BLaER1 (cell line): ENCODE measurements at regions not wholly inside any gene's neighbourhood (a gene's known extent, or its start where the extent isn't known, plus 50 kb on each side); places are given as distances from the start of the nearest gene placed in this dataset.

Experiments used
- H3K27ac ChIP-seq: shearing (Covaris generic); formaldehyde crosslinking; 2 replicates; pipeline ENCODE4 v1.8.1; 2022
- H3K27me3 ChIP-seq: shearing (Covaris generic); formaldehyde crosslinking; 2 replicates; pipeline ENCODE4 v1.8.1; 2022
- H3K36me3 ChIP-seq: shearing (Covaris generic); formaldehyde crosslinking; 2 replicates; pipeline ENCODE4 v1.8.1; 2022
- H3K4me1 ChIP-seq: shearing (Covaris generic); formaldehyde crosslinking; 2 replicates; pipeline ENCODE4 v1.8.1; 2022
- H3K4me2 ChIP-seq: shearing (Covaris generic); formaldehyde crosslinking; 2 replicates; pipeline ENCODE4 v1.8.1; 2022
- H3K4me3 ChIP-seq: shearing (Covaris generic); formaldehyde crosslinking; 2 replicates; pipeline ENCODE4 v1.8.1; 2022
- H3K9ac ChIP-seq: shearing (Covaris generic); formaldehyde crosslinking; 2 replicates; pipeline ENCODE4 v1.8.1; 2022
- H3K9me3 ChIP-seq: shearing (Covaris generic); formaldehyde crosslinking; 2 replicates; pipeline ENCODE4 v1.8.1; 2022
- H4K20me1 ChIP-seq: shearing (Covaris generic); formaldehyde crosslinking; 2 replicates; pipeline ENCODE4 v1.8.1; 2022
- Cebpa-rat ChIP-seq: shearing (Covaris generic); IDR thresholded peaks from 2 replicates; pipeline ENCODE4 v1.8.1; 2022

DNA sequence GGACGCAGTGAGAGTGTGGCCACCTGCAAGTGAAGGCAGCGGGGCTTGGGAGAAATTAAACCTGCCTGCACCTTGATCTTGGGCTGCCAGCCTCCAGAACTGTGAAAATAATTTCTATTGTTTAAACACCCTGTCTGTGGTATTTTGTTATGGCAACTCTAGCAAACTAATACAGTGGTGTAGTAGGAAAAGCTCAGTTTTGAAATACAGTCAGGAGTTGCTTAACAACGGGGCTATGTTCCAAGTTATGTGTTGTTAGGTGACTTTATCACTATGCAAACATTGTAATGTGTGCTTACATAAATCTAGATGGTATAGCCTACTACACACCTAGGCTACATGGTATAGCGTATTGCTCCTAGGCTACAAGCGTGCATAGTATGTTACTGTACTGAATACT is 93.4 kb upstream of the FN1 start:
- H3K9ac ChIP-seq = no peak overlapping the region
- H3K27me3 ChIP-seq = no peaks in the 10 kb centered on the region
- no peak for TF ChIP-seq Cebpa-rat
- no peak overlapping the region for H3K27ac ChIP-seq
- no peaks in the 10 kb centered on the region for H3K4me1 ChIP-seq
- H3K4me2 ChIP-seq = no peak overlapping the region
- no peak overlapping the region for H3K4me3 ChIP-seq
- H3K9me3 ChIP-seq = peaks cover 7% of the 10 kb centered on the region
- H3K36me3 ChIP-seq = no peaks in the 10 kb centered on the region
- no peaks in the 10 kb centered on the region for H4K20me1 ChIP-seq

GRCh38 chr2:215528555-215528954 is 92.7 kb upstream of the FN1 start:
- no peak overlapping the region for H3K27ac ChIP-seq
- no peak overlapping the region for H3K4me2 ChIP-seq
- no peak overlapping the region for H3K9ac ChIP-seq
- H3K4me1 ChIP-seq = no peaks in the 10 kb centered on the region
- H3K9me3 ChIP-seq = no peaks in the 10 kb centered on the region; the same call in 1 of the 2 replicates
- no peak overlapping the region for H3K4me3 ChIP-seq
- no peaks in the 10 kb centered on the region for H3K27me3 ChIP-seq
- H4K20me1 ChIP-seq = no peaks in the 10 kb centered on the region
- no peak for TF ChIP-seq Cebpa-rat
- no peaks in the 10 kb centered on the region for H3K36me3 ChIP-seq

- no peak overlapping the region for H3K27ac ChIP-seq
- no peaks in the 10 kb centered on the region for H3K27me3 ChIP-seq
- H3K9me3 ChIP-seq = no peaks in the 10 kb centered on the region
- no peaks in the 10 kb centered on the region for H3K4me1 ChIP-seq
- no peaks in the 10 kb centered on the region for H3K36me3 ChIP-seq
- no peak for TF ChIP-seq Cebpa-rat
- no peak overlapping the region for H3K4me2 ChIP-seq
- H4K20me1 ChIP-seq = no peaks in the 10 kb centered on the region
- H3K4me3 ChIP-seq = no peak overlapping the region
- no peak overlapping the region for H3K9ac ChIP-seq
These were observed 91.9 kb upstream of the FN1 start for GRCh38 chr2:215527736-215528135.

DNA sequence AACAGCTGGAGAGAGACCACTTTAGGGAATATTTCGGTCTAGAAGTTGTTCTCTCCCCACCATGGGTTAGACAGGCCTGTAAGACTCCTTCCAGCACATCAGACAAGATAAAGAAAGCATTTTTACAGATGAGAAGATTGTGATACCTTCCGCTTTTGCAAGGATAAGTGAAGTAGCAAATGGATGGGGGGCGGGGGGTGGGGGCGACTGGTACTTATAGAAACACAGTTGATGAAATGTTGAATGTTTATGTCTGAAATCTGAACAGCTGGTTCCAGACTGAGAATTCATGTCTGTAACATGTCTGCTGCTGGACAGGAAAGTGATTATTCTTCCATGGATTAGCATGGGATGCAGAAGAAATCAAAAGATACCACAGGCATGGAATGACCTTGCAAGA is 90.5 kb upstream of the FN1 start:
- Histone ChIP-seq H3K9ac (no peak overlapping the region), H3K9me3 (no peaks in the 10 kb centered on the region), H4K20me1 (no peaks in the 10 kb centered on the region), H3K4me2 (no peak overlapping the region), H3K4me3 (no peak overlapping the region), H3K27ac (no peak overlapping the region), H3K36me3 (no peaks in the 10 kb centered on the region), H3K4me1 (no peaks in the 10 kb centered on the region), H3K27me3 (no peaks in the 10 kb centered on the region)
- TF ChIP-seq Cebpa-rat = no peak

DNA sequence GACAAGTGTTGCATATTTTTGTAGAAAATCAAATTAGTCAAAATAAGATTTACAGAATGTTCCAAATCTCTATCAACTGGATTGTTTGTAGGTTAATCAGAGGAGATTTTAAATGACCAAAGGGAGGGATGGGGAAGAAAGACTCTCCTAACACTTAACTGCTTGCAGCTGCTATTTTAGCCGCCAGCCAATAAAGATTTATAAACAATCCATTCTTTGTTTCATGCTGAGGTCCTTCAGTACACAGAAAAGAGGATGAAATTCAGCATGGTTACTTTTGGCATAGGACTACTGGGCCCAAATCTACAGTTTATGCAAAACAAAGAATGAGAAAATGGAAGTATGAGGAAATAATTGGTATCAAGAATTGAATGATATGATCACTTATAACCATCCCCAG is 86.4 kb upstream of the FN1 start:
- Histone ChIP-seq H3K4me3 (no peak overlapping the region), H3K27me3 (no peaks in the 10 kb centered on the region), H3K4me2 (no peak overlapping the region), H3K36me3 (no peaks in the 10 kb centered on the region), H3K4me1 (no peaks in the 10 kb centered on the region), H3K9ac (no peak overlapping the region), H3K9me3 (no peaks in the 10 kb centered on the region), H4K20me1 (no peaks in the 10 kb centered on the region), H3K27ac (no peak overlapping the region)
- no peak for TF ChIP-seq Cebpa-rat

- Histone ChIP-seq H3K27me3 (no peaks in the 10 kb centered on the region), H3K9ac (no peak overlapping the region), H3K4me3 (no peak overlapping the region), H3K27ac (no peak overlapping the region), H3K9me3 (no peaks in the 10 kb centered on the region), H3K4me1 (no peaks in the 10 kb centered on the region), H4K20me1 (no peaks in the 10 kb centered on the region), H3K4me2 (no peak overlapping the region), H3K36me3 (no peaks in the 10 kb centered on the region)
- no peak for TF ChIP-seq Cebpa-rat
These were observed 85.2 kb upstream of the FN1 start for GRCh38 chr2:215521031-215521430.

DNA sequence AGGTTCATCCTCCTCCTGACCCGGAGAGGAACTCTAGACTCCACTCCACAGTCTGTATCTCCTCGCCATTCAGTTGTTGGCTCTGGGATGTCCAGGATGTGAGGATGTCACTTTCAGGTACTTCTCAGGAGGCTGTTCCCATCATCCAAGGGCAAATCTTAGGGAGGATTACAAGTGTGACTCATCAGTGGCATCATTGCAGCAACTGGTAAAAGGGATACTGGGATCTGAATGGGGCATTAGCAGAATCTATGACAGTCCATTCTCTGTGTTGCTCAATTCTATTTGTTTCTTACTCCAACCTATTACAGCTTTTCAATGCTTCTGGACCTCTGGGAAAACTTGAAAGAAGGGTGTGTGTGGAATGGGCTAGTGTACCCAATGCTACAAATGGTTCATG is 81.5 kb upstream of the FN1 start:
- Histone ChIP-seq H3K27ac (no peak overlapping the region), H3K4me1 (no peaks in the 10 kb centered on the region), H3K27me3 (no peaks in the 10 kb centered on the region), H3K4me2 (no peak overlapping the region), H3K9me3 (no peaks in the 10 kb centered on the region), H3K4me3 (no peak overlapping the region), H4K20me1 (no peaks in the 10 kb centered on the region), H3K9ac (no peak overlapping the region), H3K36me3 (no peaks in the 10 kb centered on the region)
- no peak for TF ChIP-seq Cebpa-rat

GRCh38 chr2:215514516-215514915 is 78.6 kb upstream of the FN1 start:
- H3K4me1 ChIP-seq = no peaks in the 10 kb centered on the region

GRCh38 chr2:215511454-215512346 is 75.8 kb upstream of the FN1 start:
- TF ChIP-seq Cebpa-rat = no peak
- H3K36me3 ChIP-seq = no peaks in the 10 kb centered on the region
- H3K9me3 ChIP-seq = no peaks in the 10 kb centered on the region
- H3K4me1 ChIP-seq = peaks cover 6% of the 10 kb centered on the region; the same call in 1 of the 2 replicates
- no peak overlapping the region for H3K4me2 ChIP-seq
- no peaks in the 10 kb centered on the region for H3K27me3 ChIP-seq
- H4K20me1 ChIP-seq = no peaks in the 10 kb centered on the region
- no peak overlapping the region for H3K9ac ChIP-seq
- no peak overlapping the region for H3K27ac ChIP-seq
- H3K4me3 ChIP-seq = no peak overlapping the region

More at GRCh38 chr2:215514516-215514915, 78.6 kb upstream of the FN1 start:
- no peak overlapping the region for H3K4me3 ChIP-seq
- no peaks in the 10 kb centered on the region for H3K9me3 ChIP-seq
- no peak overlapping the region for H3K27ac ChIP-seq
- H3K36me3 ChIP-seq = no peaks in the 10 kb centered on the region
- TF ChIP-seq Cebpa-rat = no peak
- no peaks in the 10 kb centered on the region for H4K20me1 ChIP-seq
- no peak overlapping the region for H3K9ac ChIP-seq
- no peak overlapping the region for H3K4me2 ChIP-seq
- H3K27me3 ChIP-seq = no peaks in the 10 kb centered on the region

DNA sequence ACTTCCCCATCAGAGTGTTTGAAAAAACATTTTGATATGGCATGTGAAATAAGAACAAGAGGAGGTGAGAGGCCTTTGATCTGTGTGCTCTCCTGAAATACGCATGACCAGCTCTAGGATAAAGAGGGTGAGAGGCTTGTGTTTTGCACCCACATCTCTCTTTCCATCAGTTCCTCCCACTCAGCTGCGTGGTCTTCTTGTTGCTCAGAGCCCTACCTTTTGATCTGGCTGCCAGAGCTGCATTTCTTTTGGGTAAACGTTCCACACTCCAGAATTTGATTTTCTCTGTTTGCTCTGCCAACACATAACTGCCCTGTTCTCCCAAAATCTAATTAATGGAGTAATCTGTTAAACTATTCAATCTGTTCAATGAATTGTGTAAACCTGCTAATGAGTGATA is 72.0 kb upstream of the FN1 start:
- Histone ChIP-seq H3K27ac (no peak overlapping the region), H3K4me2 (no peak overlapping the region), H3K9me3 (no peaks in the 10 kb centered on the region), H4K20me1 (no peaks in the 10 kb centered on the region), H3K4me3 (no peak overlapping the region), H3K9ac (no peak overlapping the region), H3K36me3 (no peaks in the 10 kb centered on the region), H3K27me3 (no peaks in the 10 kb centered on the region), H3K4me1 (peaks cover 6% of the 10 kb centered on the region; the same call in 1 of the 2 replicates)
- no peak for TF ChIP-seq Cebpa-rat
